GM19351 (cell line): ENCODE measurements at regions not wholly inside any gene's neighbourhood (a gene's known extent, or its start where the extent isn't known, plus 50 kb on each side); places are given as distances from the start of the nearest gene placed in this dataset.
"Not testable (repeated sequence)": the region's sequence is repeated elsewhere in the genome, so short reads cannot be mapped to it uniquely, and the experiment has no call there.

Experiments
- ATAC-seq: cut with Tn5 transposase; IDR thresholded peaks from one replicate; pipeline ENCODE4 v1.9.1; 2021; ENCODE audit warnings: mild to moderate bottlenecking, moderate library complexity; ENCODE audit not compliant: unreplicated experiment

- no peak for ATAC-seq
Observed at GRCh38 chr11:81804858-81805257, 928.8 kb downstream of the FAM181B start.

- no peak for ATAC-seq
Observed at GRCh38 chr11:81802591-81802990, 931.1 kb downstream of the FAM181B start.

- ATAC-seq = no peak
Observed at GRCh38 chr11:81792416-81792815, 941.2 kb downstream of the FAM181B start.

GRCh38 chr11:81787584-81788049 is 946.0 kb downstream of the FAM181B start:
- peak; percentile 76 for ATAC-seq

- no peak for ATAC-seq
Observed at GRCh38 chr11:81772166-81772565, 961.5 kb downstream of the FAM181B start.

GRCh38 chr11:81769906-81770305 is 963.8 kb downstream of the FAM181B start:
- not testable (repeated sequence) for ATAC-seq

- no peak for ATAC-seq
Observed at GRCh38 chr11:81756864-81757595, 976.6 kb downstream of the FAM181B start.

GRCh38 chr11:81749245-81749644 is 984.4 kb downstream of the FAM181B start:
- no peak for ATAC-seq

GRCh38 chr11:81744336-81745116 is 989.1 kb downstream of the FAM181B start:
- no peak for ATAC-seq

- ATAC-seq = no peak
Observed at GRCh38 chr11:81725701-81726100, 1008.0 kb downstream of the FAM181B start.

- no peak for ATAC-seq
Observed at GRCh38 chr11:81717695-81718094, 1016.0 kb downstream of the FAM181B start.

- ATAC-seq = no peak
Observed at GRCh38 chr11:81707881-81708280, 1025.8 kb downstream of the FAM181B start.

GRCh38 chr11:81705283-81705682 is 1028.4 kb downstream of the FAM181B start:
- ATAC-seq = no peak

- no peak for ATAC-seq
Observed at GRCh38 chr11:81700076-81700475, 1033.6 kb downstream of the FAM181B start.

GRCh38 chr11:81687057-81687456 is 1046.6 kb downstream of the FAM181B start:
- ATAC-seq = no peak

- ATAC-seq = peak; percentile 77
Observed at GRCh38 chr11:81674211-81674610, 1059.5 kb downstream of the FAM181B start.

GRCh38 chr11:81673001-81673400 is 1060.7 kb downstream of the FAM181B start:
- no peak for ATAC-seq

GRCh38 chr11:81669935-81670543 is 1063.6 kb downstream of the FAM181B start:
- ATAC-seq = no peak

- ATAC-seq = peak; percentile 94
Observed at GRCh38 chr11:81658722-81659121, 1074.9 kb downstream of the FAM181B start.

- no peak for ATAC-seq
Observed at GRCh38 chr11:81655351-81655750, 1078.3 kb downstream of the FAM181B start.

GRCh38 chr11:81647374-81647773 is 1086.3 kb downstream of the FAM181B start:
- ATAC-seq = no peak
